ENCODE measurements at regions not wholly inside any gene's neighbourhood (a gene's known extent, or its start where the extent isn't known, plus 50 kb on each side); places are given as distances from the start of the nearest gene placed in this dataset.
"Not testable (repeated sequence)": the region's sequence is repeated elsewhere in the genome, so short reads cannot be mapped to it uniquely, and the experiment has no call there.

DNA sequence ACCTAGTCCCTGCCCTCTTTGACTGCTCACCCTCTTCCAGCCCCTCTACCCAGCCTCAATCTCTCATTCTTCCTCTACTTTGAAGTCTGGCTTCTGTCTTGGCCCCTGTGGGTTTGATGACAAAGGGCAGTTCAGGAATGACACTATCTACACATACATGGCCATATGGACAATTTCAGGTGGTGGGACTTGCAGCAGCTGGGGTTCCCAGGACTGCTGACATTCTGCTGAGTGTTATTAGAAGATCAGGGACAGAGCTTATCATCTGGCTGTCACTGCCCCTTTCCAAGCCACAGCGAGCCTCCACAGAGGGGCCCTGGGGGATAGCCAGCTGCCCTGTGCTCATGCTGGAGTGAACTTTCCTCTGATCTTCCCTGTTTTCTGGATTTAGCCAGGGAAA, 97.4 kb upstream of the IPO9 start:
- no peak for DNase-seq

DNA sequence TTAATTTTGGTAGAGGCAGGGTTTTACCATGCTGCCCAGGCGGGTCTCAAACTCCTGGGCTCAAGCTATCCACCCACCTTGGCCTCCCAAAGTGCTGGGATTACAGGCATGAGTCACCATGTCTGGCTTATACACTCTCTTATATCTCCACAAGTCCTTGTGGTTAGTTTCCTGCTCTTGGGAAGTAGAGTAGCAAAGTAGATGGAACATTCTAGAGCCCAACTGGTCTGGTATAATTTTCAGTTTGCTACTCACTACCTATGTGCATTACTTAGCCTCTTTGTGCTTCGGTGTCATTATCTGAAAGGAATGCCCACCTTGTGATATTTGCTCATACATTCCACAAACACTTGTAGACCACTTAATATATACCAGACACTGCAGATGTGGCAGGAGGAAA, 96.6 kb upstream of the IPO9 start:
- DNase-seq = no peak

DNA sequence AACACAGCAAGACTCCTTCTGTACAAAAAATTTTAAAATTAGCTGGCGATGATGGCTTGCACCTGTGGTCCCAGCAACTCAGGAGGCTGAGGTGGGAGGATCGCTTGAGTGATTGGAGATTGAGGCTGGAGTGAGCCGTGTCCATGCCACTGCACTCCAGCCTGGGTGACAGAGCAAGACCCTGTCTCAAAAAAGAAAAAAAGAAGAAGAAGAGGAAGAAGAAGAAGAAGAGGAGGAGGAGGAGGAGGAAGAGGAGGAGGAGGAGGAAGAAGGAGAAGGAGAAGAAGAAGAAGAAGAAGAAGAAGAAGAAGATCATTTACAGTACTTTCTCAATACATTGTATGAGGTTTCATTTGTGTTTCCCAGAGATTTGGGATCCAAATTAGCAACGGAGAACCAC, 94.7 kb upstream of the IPO9 start:
- not testable (repeated sequence) for DNase-seq

DNA sequence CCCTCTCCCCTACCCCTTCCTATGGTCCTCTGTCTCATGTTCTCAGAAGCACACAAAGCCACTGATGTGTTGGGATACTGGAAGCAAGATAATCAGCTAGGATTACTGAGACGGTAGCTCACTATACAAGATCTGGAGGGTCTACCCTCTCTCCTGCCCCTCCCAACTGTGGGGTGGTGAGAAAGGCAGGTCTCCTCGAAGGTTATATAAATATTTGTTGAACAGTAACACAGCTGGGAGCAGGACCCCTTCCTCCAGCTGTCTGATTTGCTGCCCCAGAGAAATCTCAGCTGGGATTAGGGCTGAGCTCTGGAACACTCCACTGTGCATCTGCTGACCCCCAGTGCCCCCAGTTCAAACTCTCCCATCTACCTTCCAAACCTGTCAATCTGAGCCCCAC, 94.2 kb upstream of the IPO9 start:
- no peak for DNase-seq

DNA sequence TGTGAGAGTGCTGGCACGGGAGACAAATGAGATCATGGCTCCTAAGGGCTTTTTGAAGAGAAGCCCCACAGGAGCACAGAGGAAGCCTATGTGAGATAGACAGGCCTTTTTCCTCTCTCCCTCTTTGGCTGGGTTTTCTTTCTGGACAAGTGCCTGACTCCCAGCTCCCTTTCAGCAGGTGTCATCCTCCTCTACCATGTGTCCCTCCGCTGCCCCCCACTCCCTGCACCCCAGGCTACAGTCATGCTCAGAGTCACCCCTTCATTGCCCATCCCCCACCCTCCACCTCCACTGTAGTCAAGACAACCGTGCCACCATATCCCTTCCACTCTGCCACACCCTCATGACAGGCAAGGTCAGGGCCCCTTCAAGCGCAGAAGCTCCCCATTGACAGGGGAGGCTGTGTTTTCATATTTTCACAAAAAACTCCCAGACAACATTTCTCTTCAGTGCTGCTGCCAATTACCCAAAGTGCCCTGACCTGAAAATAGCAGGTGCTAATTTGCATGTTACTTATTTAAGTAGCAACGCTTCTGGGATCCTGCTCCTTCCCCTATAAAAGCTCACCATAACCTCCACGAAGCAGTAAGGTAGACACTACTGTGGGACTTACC, 92.1 kb upstream of the IPO9 start:
- DNase-seq = no peak

DNA sequence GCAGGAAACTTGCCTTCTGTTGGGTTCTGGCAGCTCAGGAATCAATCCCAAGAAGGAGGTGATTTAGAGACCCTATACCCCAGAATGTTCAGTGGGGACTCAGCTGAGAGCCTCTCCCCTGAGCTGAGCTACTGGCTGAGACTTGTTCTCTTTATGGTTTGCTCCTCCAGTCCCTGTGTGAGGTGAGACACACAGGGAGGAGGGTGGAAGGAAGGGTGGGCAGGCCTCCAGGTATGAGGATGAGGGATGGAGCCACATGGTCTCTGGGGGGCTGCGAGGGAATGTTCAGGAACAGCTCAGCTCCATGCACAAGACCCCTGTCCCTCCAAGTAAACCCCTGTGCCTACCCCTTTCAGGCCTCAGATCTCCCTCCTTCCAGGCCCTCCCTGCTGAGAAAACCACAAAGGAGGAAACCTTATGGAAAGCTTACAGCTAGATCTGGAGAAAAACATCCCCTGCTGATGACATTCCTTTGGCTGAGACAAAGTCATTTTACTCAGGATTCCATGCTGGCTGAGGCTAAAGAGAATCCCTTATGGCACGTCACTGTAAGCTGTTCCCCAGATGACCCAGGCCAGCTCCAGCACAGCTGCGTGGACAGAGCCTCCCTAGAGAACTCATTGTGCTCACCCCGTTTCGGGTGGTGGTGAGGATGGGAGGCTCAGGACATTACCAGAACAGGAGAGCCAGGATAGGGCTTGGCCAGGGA, 91.5 kb upstream of the IPO9 start:
- DNase-seq = no peak

DNA sequence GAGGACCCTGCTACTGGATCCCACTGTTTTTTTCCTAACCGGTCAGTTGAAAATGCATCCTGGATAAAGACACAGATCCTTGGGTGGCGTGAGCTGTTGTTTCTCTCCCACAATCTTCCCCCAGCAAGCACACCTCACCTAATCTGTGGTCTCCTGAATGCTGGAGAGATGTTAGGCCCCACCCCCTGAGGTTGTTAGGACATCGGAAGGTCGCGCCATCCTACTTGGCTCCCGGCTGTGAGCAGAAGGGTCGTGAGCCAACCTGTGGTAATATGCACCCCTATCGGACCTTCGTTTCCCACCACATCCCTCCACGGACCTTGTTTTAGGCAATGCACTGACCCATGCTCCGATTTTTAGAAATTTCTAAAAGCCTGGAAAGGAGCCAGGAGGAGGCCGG, 89.9 kb upstream of the IPO9 start:
- no peak for DNase-seq

DNA sequence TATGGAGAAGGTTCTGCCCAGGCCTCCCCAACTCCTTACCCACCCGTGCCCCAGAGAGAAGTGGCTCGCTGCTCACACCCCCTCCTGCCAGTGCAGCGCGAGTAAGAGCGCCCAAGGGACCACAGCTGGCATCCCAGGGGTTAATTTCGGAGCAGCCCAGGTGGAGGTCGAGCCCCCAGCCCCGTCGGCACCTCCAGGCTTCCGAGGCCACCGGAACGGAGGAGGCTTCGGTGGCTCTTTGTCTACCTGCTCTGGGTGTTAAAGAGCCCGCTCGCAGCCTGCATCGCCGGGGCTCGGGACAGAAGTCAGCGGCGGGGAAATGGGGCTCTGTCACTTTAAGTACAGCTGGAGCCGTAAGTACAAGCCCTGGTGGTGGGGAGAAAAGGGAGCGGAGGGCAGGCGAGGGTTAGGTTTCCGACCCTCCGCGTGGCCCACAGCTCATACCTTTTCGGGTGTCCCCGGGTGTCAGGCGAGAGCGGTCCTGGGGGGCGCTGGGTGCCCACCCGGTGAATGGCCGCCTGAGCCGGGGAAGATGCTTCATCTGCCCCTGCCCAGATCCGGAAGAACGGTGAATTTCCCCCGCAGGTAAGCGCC, 89.4 kb upstream of the IPO9 start:
- DNase-seq = peak; percentile 85

DNA sequence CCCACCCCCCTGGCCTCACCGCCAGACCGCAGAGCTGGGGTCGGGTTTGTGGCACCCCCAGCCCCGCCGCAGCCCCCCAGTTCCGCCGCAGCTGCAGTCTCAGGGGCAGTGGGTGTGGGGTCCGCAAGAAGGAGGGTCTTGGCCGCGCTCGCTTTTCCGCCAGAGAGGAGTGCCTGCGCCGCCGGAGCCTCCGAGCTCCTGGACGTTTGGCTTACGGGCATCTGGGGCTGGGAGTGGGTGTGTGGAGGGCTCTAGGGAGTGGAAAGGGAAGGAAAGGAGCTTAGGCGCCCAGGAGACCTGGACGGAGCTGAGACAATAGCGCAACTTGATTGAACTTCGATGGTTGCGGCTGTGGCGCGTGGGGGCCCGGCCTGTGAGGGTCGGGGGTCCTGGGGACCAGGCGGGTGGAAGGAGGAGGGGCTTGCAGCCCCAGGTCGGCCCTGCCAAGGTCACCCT, 88.8 kb upstream of the IPO9 start:
- DNase-seq = no peak

DNA sequence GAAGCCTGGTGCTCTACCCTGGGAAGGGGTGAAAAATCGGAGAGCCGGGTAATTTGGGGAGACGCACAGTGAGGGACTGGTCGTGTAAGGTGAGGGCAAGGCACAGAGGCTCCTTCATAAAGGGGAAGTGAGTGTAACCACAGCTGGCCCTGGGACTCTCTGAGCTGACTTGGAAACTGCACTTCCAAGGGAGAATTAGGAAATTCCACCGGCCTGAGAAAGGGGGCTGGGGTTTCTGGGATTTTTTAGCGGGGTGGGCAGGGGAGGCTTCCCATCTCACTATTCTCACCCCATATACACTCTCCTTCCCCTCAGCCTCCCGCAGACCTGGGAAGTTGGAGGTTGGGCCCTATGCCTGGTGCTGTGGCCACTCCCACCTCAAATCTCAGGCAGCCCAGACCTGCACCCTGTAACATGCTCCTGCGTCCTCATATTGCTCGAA, 88.3 kb upstream of the IPO9 start:
- DNase-seq = no peak

DNA sequence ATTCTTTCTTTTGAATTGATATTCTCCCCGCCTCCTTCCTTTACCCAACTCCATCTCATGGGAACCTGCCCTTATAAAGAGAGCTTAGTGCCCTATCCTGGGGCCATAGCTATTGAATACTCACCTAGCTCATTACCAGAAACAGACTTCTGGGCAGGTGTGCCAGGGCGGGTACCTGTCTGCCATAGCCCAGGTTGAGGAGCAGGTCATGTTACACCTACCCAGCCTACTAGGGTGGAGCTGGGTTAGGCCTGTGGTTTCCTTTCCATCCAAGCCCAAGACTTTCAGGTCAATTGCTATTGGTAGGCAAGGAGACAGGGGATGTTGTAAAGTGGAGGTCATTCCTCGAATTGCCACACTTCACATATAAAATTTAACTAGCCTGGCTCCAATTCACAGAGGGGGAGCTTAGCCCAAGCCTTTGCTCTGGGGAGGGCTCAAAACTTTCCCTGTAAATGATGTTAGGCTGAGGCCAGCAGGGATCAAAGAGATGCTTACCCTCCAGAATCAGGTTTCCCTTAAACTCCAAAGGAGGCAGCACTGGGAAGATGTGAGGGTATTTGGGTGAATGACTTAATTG, 87.1 kb upstream of the IPO9 start:
- DNase-seq = no peak

DNA sequence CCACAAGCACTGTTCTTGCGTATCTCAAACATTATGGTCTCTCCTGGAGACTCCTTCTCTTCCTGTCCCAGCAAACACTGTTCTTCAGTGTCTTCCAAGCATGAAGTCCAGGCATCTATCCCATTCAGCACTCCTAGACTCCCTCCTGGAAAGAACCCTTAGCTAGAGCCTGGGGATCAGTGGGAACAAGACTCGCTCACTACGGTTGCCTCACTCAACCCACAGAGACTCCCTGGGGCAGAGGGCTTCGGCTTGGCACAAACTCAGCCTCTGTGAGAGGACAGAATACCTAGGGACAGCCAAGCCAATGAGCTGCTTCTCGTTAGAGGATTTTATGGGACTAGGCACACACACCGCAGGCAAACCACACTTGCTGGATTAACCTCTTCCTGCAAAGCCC, 86.5 kb upstream of the IPO9 start:
- DNase-seq = no peak

DNA sequence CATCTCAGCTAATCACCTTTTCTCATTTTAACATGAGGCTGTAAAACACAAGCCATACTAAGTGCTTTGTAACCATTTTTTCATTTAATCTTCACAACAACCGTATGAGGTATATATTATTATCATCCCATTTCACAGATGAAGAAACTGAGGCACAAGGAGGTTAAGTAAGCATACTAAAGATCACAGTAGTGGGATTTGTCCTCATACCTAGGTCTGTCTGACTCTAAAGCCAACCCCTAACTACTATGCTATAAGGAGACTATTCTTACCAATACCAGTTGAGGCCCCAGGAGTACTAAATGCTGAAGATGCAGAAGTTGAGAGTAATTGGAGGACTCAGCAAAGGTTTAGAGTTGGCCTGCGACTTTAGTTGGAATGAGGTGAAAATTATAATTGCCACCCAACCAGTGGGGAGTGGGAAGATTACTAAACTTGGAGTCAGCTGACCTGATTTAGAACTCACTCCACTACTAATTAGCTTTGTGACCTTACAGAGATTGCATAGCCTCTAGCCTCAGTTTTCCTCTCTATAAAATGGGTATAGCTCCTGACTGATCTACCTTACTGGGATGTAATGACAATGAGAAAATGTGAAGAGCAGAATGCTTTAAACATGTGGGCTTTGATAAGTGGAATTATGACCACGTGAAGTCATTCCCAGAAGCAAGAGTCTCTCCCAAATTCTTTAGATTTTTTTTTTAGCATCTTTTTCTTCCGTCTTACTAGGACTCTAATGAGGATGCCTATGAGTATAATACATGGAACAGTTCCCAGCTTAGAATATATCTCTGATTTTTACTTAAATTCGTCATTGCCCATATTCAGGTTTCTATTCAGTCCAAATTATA, 85.8 kb upstream of the IPO9 start:
- no peak for DNase-seq

DNA sequence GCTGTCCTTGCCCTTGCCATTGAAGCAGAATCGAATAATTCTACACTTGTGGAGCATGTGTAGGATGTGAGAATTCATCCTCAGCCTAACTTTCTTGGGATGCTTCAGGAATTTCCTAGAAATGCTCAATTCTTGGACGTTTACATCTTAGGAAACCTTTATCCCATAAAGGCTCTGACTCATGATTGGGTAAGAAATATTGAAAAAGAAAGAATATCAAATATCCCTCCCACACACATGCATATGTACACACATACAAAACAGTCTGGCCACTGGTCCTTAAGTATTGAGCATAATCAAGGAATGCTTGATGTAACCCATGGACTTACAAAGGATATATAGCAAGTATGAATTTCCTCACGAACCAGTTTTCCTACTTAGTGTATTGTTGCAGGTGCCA, 83.9 kb upstream of the IPO9 start:
- DNase-seq = no peak

DNA sequence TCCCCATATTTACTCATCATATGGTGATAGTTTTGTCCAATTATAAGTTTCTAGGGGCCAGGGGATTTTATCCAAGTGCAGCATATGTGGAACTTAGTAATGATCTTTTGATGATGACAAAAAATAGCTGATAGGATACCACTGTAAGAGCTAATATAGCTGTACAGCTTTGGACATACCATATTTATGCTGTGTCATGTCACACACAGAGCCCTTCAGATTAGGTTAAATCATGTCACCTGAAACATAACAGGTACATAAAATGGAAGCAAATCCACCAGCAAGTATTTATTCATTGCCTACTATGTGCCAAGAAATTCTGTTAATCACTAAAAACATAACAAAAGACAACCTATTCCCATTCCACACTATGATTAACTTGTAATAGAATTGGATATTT, 82.8 kb upstream of the IPO9 start:
- DNase-seq = no peak

DNA sequence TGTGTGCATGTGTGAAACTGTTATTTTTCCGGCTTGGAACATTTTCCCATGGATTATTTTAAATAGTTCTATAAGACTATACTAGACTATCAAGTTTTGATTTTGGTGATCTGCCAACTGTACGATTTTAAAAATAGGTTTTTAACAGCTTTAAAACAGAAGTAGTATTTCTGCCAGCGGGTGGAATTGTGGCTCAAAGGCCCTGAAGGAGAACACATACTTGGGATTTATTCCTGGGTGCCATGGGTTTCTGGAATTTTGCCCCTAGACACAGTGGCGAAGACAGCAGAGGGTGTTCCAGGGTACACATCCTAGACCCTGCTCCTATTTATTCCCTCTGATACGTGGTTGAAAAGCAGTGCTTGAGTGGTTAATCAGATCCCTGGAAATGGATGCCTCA, 81.7 kb upstream of the IPO9 start:
- no peak for DNase-seq

DNA sequence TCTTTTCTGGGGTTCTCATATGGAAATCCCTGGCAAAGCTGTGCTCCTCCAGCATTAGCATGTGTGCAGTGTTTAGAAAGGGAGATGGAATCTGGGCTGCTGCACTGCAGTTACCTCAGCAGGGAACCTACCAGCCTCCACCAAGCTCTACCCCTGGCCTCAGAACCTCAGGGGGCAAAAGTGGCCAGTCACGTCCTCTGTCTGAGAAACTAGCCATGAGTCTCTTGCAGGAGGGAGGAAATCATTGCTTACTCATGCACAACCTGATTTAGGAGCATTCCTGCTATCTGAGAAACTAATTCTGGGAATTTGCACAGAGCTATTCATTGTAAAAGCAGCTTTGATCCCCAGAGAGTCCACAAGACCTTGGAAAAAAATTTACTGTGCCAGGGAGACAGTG, 80.6 kb upstream of the IPO9 start:
- DNase-seq = no peak

DNA sequence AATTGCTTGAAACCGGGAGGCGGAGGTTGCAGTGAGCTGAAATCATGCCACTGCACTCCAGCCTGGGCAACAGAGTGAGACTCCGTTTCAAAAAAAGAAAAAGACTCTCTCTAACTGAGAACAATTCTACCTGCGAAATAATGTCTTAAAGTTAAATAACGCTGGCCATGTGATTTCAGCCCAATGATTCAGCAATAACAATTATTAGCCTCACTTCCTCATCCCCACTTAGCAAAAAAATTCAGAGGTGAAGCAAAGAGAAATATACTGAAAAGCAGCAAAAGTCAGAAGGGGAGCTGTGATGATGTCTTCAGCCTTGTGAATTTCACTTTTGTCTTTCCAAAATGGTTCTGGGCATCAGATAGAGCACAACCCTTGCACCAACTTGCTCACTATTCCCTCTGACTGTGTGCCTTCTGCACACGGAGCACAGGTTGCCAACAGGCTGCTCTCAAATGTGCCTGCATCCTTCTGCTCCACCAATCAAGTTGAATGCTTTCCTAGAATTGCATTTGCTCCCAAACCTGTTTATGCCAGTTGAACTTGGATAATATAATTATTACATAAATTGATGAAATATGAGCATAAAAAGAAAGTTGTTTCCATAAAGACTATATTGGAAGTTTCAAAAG, 79.8 kb upstream of the IPO9 start:
- DNase-seq = no peak

DNA sequence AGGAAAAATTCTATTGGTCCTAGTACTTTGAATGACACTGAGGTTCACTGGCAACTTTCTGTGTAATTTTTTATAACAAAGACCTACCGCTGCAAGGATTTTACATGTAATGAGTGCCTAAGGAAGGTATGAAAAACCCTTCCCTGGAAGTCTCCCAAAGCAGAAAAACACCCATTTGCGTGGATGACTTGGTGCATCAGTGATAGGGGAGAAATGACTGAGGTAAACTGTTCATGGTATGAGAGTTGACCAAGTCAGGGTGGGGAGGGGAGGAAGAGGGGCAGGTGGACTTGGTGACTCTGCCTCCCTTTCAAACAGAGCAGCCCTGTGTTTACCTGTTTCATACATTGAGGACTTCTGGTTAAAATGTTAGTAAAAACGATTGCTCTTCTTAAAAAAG, 78.8 kb upstream of the IPO9 start:
- DNase-seq = no peak

DNA sequence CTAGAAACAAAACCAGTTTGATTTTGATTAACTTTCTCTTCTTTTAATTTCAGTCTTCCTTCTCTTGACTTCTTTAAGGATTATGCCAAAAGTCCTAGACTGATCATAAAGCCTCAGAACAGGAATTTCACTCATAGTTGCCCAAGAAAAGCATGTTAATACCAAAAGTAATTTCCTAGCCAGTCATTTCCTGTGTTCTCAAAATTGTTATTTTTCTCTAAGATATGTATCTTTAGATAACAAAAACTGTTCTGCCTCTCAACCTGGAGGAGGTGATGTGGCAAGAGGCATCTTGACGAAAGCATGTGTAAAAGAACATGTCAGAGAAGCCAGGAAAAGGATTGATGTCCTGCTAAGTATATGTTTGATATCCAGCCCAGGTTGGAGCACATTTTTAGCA, 78.0 kb upstream of the IPO9 start:
- DNase-seq = no peak

DNA sequence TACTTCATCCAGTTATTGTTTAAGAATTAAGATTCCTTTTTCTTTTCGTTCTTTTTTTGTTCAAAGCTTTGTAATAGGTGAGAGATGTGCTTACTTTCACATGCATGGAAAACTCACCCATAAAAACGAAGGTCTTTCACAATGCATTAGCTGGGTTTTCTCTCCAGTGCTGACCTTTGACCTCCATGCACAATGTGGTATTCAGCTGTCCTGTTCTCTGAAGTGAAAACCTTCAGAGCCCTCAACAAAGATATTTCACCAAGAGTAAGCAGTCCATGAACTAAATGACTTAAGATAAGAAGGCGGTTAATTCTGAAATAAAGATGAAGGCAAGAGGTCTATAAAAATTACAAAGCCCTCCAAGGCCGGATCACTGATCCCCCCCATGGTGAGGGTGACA, 77.1 kb upstream of the IPO9 start:
- DNase-seq = no peak

DNA sequence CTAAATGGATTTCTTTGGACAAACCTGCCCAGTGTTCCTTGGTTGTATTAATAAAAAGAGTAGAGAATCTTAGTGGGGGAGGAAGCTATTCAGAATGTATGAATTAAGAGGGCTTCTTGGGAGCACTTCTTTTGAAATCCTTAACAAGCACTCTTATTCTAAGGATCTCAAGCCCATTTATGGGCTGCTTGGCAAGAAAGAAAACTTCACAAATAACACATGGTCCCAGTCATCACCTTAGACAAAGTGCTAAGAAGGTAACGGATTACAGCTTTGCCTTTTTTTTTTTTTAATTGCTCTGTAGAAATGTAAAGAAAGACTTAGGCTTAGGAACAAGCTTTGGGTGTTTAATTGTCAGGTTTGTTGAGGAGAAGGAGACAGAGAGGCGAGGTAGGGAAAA, 76.6 kb upstream of the IPO9 start:
- DNase-seq = no peak

DNA sequence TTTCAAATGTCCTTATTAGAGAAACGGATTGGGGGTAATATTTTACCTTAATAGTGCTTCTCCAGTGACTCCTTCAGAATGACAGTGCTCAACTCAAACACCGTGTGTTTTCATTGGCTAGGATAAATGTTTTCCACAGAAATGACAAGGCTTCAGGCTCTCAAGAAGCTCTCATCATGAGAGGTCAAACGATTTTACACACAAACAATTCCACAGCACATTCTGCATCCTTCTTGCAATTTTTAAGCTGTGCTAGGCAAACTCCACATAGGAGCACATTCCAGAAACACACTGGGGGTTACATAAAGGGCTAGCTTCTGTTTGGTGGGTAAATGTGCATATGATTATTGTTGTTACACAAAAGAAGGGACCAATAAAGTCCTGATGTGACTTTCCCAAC, 75.5 kb upstream of the IPO9 start:
- no peak for DNase-seq
